RWPE2 (cell line): ENCODE measurements at regions not wholly inside any gene's neighbourhood (a gene's known extent, or its start where the extent isn't known, plus 50 kb on each side); places are given as distances from the start of the nearest gene placed in this dataset.

ENCODE experiments used
- ATAC-seq: fragments of 200-7000 bp; cut with Tn5 transposase; 3 replicates; pipeline ENCODE4 v1.9.1; 2021; ENCODE audit warnings: low read depth
- DNase-seq: peaks from one replicate; pipeline ENCODE4 v3.0.0-alpha.2; 2020; ENCODE audit warnings: low spot score
- H3K27ac ChIP-seq: fragments of 450-650 bp; 2 replicates; pipeline ENCODE4 v1.5.1; 2017; ENCODE audit warnings: mild to moderate bottlenecking; ENCODE audit not compliant: poor library complexity, severe bottlenecking
- H3K27me3 ChIP-seq: fragments of 250-450 bp; sonication (Bioruptor Pico); 2 replicates; pipeline ENCODE4 v1.5.1; 2021; ENCODE audit warnings: mild to moderate bottlenecking, moderate library complexity; ENCODE audit not compliant: insufficient read depth, poor library complexity, severe bottlenecking
- H3K36me3 ChIP-seq: fragments of 250-450 bp; sonication (Bioruptor Pico); 2 replicates; pipeline ENCODE4 v1.5.1; 2020; ENCODE audit warnings: low read depth, mild to moderate bottlenecking, moderate library complexity
- H3K4me1 ChIP-seq: fragments of 250-450 bp; sonication (Bioruptor Pico); 2 replicates; pipeline ENCODE4 v1.5.1; 2021; ENCODE audit warnings: mild to moderate bottlenecking, moderate library complexity; ENCODE audit not compliant: insufficient read depth, poor library complexity, severe bottlenecking
- H3K4me3 ChIP-seq: fragments of 250-450 bp; sonication (Bioruptor Pico); 2 replicates; pipeline ENCODE4 v1.5.1; 2021; ENCODE audit warnings: mild to moderate bottlenecking, moderate library complexity; ENCODE audit not compliant: severe bottlenecking
- H3K9me3 ChIP-seq: fragments of 250-450 bp; sonication (Bioruptor Pico); 2 replicates; pipeline ENCODE4 v1.5.1; 2021; ENCODE audit warnings: mild to moderate bottlenecking, moderate library complexity; ENCODE audit not compliant: severe bottlenecking
- TF ChIP-seq, protein P1 (sequence below): fragments of 450-650 bp; IDR thresholded peaks from one replicate; pipeline ENCODE4 v1.5.1; 2017; ENCODE audit warnings: mild to moderate bottlenecking, moderate library complexity; ENCODE audit not compliant: poor library complexity, severe bottlenecking

GRCh38 chr14:87187786-87188185 lies 805.2 kb downstream of the GALC start:
- H3K9me3 ChIP-seq = no peaks in the 10 kb centered on the region
- no peaks in the 10 kb centered on the region for H3K36me3 ChIP-seq
- H3K27me3 ChIP-seq = no peaks in the 10 kb centered on the region
- ATAC-seq (no peak), DNase-seq (no peak)
- TF ChIP-seq, protein P1, sequence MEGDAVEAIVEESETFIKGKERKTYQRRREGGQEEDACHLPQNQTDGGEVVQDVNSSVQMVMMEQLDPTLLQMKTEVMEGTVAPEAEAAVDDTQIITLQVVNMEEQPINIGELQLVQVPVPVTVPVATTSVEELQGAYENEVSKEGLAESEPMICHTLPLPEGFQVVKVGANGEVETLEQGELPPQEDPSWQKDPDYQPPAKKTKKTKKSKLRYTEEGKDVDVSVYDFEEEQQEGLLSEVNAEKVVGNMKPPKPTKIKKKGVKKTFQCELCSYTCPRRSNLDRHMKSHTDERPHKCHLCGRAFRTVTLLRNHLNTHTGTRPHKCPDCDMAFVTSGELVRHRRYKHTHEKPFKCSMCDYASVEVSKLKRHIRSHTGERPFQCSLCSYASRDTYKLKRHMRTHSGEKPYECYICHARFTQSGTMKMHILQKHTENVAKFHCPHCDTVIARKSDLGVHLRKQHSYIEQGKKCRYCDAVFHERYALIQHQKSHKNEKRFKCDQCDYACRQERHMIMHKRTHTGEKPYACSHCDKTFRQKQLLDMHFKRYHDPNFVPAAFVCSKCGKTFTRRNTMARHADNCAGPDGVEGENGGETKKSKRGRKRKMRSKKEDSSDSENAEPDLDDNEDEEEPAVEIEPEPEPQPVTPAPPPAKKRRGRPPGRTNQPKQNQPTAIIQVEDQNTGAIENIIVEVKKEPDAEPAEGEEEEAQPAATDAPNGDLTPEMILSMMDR = no peak
- H3K4me3 ChIP-seq = no peak overlapping the region
- H3K27ac ChIP-seq = no peak overlapping the region
- no peaks in the 10 kb centered on the region for H3K4me1 ChIP-seq

DNA sequence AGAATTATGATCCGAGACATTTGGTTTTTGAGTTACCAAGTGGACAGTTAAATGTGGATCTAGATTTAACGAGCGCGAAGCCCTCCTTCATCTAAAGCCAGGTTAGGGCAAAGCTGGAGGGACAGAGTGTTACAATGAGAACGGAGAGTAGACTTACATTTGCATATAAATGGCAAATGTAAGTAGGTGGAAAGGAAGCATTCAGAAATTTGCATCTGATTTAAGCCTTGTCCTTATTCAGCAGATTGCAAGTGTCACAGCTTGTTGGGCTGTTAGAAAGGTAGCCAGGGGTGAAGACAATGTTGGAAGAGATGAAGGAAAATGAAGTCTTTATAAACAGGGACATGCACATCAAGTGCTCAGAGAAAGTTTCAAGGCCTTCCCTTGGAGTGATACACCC lies 806.2 kb downstream of the GALC start:
- Histone ChIP-seq H3K27ac (no peak overlapping the region), H3K9me3 (no peaks in the 10 kb centered on the region), H3K36me3 (no peaks in the 10 kb centered on the region), H3K4me1 (no peaks in the 10 kb centered on the region), H3K4me3 (no peak overlapping the region), H3K27me3 (no peaks in the 10 kb centered on the region)
- TF ChIP-seq, protein P1 = no peak
- DNase-seq = no peak
- no peak for ATAC-seq

- Histone ChIP-seq H3K36me3 (no peaks in the 10 kb centered on the region), H3K9me3 (no peaks in the 10 kb centered on the region), H3K4me1 (no peaks in the 10 kb centered on the region), H3K27me3 (no peaks in the 10 kb centered on the region), H3K4me3 (no peak overlapping the region), H3K27ac (no peak overlapping the region)
- ATAC-seq (no peak), DNase-seq (no peak)
- TF ChIP-seq, protein P1 = no peak
These were observed 806.9 kb downstream of the GALC start for GRCh38 chr14:87185961-87186560.

DNA sequence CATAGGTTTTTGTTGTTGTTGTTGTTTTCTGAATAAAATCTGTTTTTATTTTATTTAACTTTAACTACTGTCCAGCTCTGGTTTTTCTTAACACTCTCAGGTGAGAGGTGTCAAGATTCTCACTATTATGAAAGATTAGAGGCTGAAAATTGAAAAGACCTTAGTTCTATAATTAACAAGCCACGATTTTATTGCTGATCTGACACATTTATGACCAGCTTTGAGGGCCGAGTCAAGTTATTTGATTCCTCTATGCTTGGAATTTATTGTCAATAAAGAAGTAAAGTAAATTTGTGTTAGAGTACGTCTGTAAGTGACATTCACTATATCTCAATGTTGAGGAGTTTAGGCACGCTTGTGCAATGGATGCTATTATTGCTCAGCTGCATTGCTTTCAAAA lies 808.8 kb downstream of the GALC start:
- ATAC-seq (no peak), DNase-seq (no peak)
- Histone ChIP-seq H3K4me3 (no peak overlapping the region), H3K27ac (no peak overlapping the region), H3K36me3 (no peaks in the 10 kb centered on the region), H3K4me1 (no peaks in the 10 kb centered on the region), H3K9me3 (no peaks in the 10 kb centered on the region), H3K27me3 (no peaks in the 10 kb centered on the region)
- TF ChIP-seq, protein P1 = no peak

GRCh38 chr14:87181288-87181687 lies 811.7 kb downstream of the GALC start:
- TF ChIP-seq, protein P1 = no peak
- H3K27me3 ChIP-seq = no peaks in the 10 kb centered on the region

More at GRCh38 chr14:87181288-87181687, 811.7 kb downstream of the GALC start:
- Histone ChIP-seq H3K4me1 (no peaks in the 10 kb centered on the region), H3K36me3 (no peaks in the 10 kb centered on the region), H3K4me3 (no peak overlapping the region), H3K27ac (no peak overlapping the region), H3K9me3 (no peaks in the 10 kb centered on the region)
- DNase-seq = no peak
- ATAC-seq = no peak
